Activated naive CD4-positive, alpha-beta T cell treated with anti-CD3 and anti-CD28 coated beads for 36 hours (primary cell): ENCODE measurements at regions not wholly inside any gene's neighbourhood (a gene's known extent, or its start where the extent isn't known, plus 50 kb on each side); places are given as distances from the start of the nearest gene placed in this dataset.
"Not testable (repeated sequence)": the region's sequence is repeated elsewhere in the genome, so short reads cannot be mapped to it uniquely, and the experiment has no call there.

Experiments used
- CTCF ChIA-PET: fragments of 350-600 bp; sonication (Branson Sonifier 250); formaldehyde crosslinking; loops from one replicate; lab custom pipeline; 2021; ENCODE audit warnings: antibody characterized with exemption; lab: Charles Lee
- DNase-seq: peaks from one replicate; pipeline ENCODE4 v3.0.0-alpha.2; 2020
- H3K27ac Mint-ChIP-seq: one replicate; pipeline ENCODE4 v1.8.0; 2021; ENCODE audit warnings: mild to moderate bottlenecking, mixed read lengths
- H3K27me3 Mint-ChIP-seq: one replicate; pipeline ENCODE4 v1.8.0; 2021; ENCODE audit warnings: low read depth, mixed read lengths
- H3K36me3 Mint-ChIP-seq: one replicate; pipeline ENCODE4 v1.8.0; 2021; ENCODE audit warnings: low read depth, mixed read lengths
- H3K4me1 Mint-ChIP-seq: one replicate; pipeline ENCODE4 v1.8.0; 2021; ENCODE audit warnings: low read depth, mixed read lengths
- H3K4me3 Mint-ChIP-seq: one replicate; pipeline ENCODE4 v1.8.0; 2021; ENCODE audit warnings: mild to moderate bottlenecking, moderate library complexity, mixed read lengths
- H3K9me3 Mint-ChIP-seq: one replicate; pipeline ENCODE4 v1.8.0; 2021; ENCODE audit warnings: mixed read lengths
- intact Hi-C: fragments of 100-400 bp; cut with micrococcal nuclease; formaldehyde crosslinking; loops from one replicate; pipeline ENCODE4 v1.15.1; 2023

DNA sequence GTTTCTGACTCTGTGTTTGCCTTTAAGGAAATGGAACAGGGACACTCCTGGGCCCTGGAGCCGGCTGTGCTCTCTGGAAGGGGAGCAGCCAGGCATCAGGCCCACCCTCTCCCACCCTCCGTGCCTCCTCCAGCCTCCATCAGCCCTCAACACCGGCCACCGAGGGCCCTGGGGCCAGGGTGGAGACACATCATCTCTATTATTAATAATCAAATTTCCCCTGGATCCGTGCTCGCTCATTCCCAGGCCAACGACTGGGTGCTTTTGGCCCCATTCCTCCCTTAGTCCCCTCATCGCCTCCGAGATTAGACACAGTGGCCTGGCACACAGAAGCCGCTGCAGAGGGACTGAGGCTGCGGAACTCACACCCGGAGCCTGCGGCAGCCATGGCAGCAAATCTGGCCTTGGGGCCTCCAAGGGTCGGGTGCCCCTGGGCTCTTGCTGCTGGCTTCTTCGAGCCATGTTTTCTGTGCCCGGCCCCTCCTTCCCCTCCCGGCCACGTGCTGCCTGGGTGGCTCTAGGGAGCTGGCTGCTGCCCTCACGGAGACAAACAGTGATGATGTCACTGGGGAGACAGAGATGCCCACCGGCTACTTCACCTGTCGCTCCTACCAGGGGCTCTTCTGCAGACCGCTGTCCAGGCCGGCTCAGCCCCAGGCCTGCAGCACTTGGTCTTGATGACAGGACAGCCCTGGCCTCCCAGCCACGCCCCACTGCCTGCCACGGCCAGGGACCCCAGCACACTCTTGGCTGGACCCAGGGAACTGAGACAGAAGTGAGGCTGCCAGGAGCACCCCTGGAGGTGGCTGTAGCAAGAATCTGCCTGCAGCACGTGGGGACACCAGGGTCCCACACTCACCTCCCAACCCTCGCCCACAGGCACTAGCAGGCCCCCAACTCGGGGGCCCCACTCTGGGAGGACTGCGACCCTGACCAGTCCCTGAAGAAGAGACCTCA lies 76.6 kb upstream of the PPP1R26 start:
- no peak overlapping the region for H3K27ac Mint-ChIP-seq
- H3K9me3 Mint-ChIP-seq = no peaks in the 10 kb centered on the region
- CTCF ChIA-PET = no interaction called here
- no peaks in the 10 kb centered on the region for H3K4me1 Mint-ChIP-seq
- no peak overlapping the region for H3K4me3 Mint-ChIP-seq
- intact Hi-C loops = no loop called here
- peaks cover 8% of the 10 kb centered on the region for H3K27me3 Mint-ChIP-seq
- no peaks in the 10 kb centered on the region for H3K36me3 Mint-ChIP-seq
- DNase-seq = no peak

DNA sequence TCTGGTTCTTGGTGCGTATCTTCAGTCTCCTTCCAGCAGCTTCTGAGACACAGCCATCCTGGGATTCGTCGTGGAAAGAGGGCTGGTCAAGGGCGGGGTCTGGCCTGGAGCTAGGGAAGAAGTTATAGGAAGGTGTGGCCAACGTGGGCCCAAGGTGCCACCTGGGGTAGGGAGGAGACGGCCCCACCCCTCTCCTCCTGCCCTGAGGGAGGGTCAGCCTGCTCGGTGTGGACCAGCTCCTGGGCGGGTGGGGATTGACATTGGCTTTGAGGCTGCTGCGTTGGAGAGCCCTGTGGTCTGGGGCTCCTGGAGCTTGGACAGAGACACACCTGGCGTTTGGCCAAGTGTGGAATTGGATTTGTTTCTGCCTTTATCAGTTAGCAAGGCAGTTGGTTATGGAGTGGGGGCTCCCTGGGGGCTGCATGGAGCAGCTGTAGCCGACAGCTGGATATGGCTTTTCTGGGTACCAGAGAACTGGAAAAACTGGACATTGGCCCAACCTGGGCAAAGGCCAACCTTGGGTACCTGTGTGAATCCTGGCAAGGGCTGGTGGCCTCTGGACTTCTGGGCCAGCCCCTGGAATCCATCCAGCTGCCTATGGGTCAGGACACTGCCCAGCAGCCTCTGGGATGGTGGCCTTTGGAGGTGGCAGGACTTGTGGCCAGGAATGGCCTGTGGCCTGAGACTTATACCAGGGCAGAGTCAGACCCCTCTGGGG lies 75.7 kb upstream of the PPP1R26 start:
- DNase-seq = no peak
- H3K36me3 Mint-ChIP-seq = no peaks in the 10 kb centered on the region
- H3K27ac Mint-ChIP-seq = no peak overlapping the region
- intact Hi-C loops = no loop called here
- H3K9me3 Mint-ChIP-seq = no peaks in the 10 kb centered on the region
- peaks cover 8% of the 10 kb centered on the region for H3K27me3 Mint-ChIP-seq
- CTCF ChIA-PET = no interaction called here
- H3K4me3 Mint-ChIP-seq = no peak overlapping the region
- no peaks in the 10 kb centered on the region for H3K4me1 Mint-ChIP-seq

DNA sequence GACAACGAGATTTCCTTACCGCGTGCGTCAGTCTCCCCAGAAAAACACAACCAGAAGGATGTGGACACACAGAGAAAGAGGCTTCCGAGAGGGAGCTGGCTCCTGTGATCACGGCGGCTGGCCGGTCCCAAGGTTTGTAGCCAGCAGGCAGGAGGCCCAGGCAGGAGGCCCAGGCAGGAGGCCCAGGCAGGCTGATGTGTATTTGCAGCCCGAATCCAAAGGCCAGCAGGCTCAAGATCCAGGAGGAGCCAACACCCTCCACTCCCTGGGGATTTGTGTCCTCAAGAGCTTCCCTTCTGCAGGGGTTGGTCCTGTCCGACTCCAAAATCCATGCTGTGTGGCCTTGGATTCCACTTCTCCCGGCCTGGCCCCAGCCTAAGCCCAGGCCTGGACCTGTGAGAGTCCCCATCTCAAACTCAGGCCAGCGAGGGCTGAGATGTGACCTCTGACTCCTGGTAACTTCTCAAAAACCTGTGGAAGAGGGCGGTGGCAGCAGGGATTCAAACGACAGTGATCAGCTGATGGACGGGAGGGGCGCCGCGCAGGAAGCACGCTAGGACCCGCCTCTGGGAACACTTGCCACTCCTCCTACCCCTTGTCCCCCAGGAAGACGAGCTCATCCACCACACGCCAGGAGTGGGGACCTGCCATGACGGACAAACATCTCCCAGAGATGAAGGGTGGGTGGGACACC lies 75.0 kb upstream of the PPP1R26 start:
- CTCF ChIA-PET = no interaction called here
- no peak overlapping the region for H3K27ac Mint-ChIP-seq
- no peaks in the 10 kb centered on the region for H3K36me3 Mint-ChIP-seq
- no peaks in the 10 kb centered on the region for H3K9me3 Mint-ChIP-seq
- intact Hi-C loops = no loop called here
- peaks cover 8% of the 10 kb centered on the region for H3K27me3 Mint-ChIP-seq
- H3K4me1 Mint-ChIP-seq = no peaks in the 10 kb centered on the region
- H3K4me3 Mint-ChIP-seq = no peak overlapping the region
- DNase-seq = no peak

DNA sequence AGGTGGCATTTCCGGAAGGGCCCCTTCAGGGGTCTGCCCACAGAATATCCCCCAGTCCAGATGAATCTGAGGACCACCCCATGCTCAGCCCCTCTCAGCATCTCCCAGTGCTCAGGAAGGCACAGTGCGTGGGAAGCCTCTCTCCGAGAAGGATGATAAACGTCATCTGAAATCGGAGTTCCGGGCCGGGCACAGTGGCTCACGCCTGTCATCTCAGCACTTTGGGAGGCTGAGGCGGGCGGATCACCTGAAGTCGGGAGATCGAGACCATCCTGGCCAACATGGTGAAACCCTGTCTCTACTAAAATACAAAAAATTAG lies 74.5 kb upstream of the PPP1R26 start:
- H3K9me3 Mint-ChIP-seq, CTCF ChIA-PET: not testable (repeated sequence)

DNA sequence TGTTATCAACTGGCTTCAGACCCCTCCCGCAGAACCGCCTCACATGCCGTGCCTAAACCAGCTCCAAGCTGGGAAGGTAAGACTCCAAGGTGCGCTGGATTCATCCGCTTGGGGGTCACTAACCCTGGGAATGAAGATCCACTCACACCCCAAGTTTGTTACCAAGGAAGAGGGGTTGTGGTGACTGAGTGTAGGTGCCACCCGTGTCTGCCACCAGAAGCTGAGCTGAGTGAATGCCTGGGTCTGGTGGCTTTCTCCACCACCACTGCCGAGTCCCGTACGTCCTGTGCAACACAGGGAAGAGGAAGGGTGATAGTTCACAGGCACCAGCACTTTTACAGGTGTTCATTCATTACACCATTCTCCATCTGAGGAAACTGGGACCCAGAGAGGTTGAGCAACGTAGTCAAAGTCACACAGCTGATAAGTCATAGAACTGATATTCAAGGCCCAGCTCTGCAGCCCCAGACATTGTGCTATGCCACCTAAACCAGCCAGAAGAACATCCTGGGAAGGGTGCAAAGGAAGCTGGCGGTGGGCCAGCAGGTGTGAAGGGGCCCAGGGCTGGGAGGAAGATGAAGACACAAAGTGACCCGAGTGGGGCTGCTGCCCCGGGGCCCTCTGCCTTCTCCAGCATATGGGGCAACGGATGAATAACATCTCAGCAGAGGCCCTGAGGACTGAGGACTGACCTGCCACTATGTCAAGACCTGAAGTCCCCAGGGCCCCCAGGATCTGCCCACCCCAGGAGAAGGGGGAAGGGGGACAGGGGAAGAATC lies 70.9 kb upstream of the PPP1R26 start:
- H3K4me3 Mint-ChIP-seq = no peak overlapping the region
- intact Hi-C loops = no loop called here
- CTCF ChIA-PET = no interaction called here
- no peak for DNase-seq
- peaks cover 8% of the 10 kb centered on the region for H3K27me3 Mint-ChIP-seq
- H3K36me3 Mint-ChIP-seq = no peaks in the 10 kb centered on the region
- no peaks in the 10 kb centered on the region for H3K9me3 Mint-ChIP-seq
- no peak overlapping the region for H3K27ac Mint-ChIP-seq
- no peaks in the 10 kb centered on the region for H3K4me1 Mint-ChIP-seq

More for the DNA sequence above, 74.5 kb upstream of the PPP1R26 start:
- intact Hi-C loops, H3K27me3 Mint-ChIP-seq, H3K36me3 Mint-ChIP-seq, H3K27ac Mint-ChIP-seq, H3K4me1 Mint-ChIP-seq, DNase-seq, H3K4me3 Mint-ChIP-seq: not testable (repeated sequence)

DNA sequence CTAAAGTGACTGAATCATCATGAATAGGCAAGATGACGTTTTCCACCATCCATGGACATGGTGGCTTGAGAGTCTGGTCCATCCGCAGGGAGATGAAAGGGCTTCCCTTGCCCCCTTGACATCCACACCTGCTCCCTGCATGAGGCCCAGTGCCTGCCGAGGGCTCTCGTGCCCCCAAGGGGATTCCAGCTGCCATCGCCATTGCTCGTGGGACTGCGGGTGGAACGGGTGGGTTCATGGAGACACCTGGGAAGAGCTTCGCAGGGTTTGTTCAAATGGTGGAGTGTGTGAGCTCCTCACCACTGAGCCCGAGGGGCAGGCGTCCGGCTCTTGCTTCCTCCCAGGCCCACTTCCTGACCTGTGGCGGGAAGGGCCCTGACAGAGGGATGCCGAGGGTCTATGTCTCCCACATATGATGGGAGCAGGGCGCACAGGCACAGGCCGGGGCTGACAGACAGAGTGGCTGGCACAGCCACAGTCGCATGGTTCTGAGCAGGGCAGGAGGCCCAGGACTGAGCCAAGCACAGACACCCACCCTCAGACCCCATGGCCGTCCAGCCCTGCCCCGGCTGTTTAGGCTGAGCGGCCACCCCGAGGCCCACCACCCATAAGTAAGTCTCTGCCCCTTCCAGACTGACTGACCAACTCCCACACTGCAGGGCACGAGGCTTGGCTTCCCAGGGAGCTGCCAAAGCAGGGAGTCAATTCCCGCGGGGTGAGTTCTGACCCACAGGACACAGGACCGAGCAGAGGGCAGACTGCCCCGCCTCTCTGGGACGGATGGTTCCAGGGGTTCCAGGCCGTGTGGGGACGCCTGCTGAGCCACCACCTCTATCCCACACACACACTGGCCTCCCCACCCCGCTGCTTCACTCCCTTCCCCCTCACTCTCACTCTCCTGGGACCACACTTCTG lies 70.0 kb upstream of the PPP1R26 start:
- Mint-ChIP-seq H3K9me3 (no peaks in the 10 kb centered on the region), H3K27me3 (peaks cover 8% of the 10 kb centered on the region), H3K4me3 (no peak overlapping the region), H3K36me3 (no peaks in the 10 kb centered on the region), H3K4me1 (no peaks in the 10 kb centered on the region), H3K27ac (no peak overlapping the region)
- no peak for DNase-seq
- intact Hi-C loops = no loop called here
- CTCF ChIA-PET = interaction anchor here (0.7 kb wide), 1 partner anchor 9 kb away, joined by 3 read pairs; no protein-coding TSS in a partner anchor

DNA sequence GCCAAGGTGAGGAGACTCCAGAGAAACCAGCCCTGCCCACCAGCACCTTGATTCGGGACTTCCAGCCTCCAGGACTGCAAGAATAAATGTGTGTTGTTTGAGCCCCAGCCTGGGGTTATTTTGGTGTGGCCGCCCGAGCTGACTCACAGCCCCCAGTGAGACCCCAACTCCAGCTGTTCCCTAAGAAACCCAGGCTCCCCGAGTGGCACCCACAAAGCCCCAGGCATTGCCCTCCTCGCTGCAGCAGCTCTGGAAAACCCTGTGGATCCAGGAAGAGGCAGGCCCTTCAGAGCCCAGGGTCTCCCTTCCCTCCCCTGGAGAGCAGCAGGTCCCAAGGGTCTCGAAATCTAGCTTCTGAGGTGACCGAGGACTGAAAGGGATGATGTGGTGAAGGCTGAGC lies 69.2 kb upstream of the PPP1R26 start:
- Mint-ChIP-seq H3K27me3 (peaks cover 8% of the 10 kb centered on the region), H3K9me3 (no peaks in the 10 kb centered on the region), H3K4me1 (no peaks in the 10 kb centered on the region), H3K4me3 (no peak overlapping the region), H3K36me3 (no peaks in the 10 kb centered on the region), H3K27ac (no peak overlapping the region)
- CTCF ChIA-PET = interaction anchor here (1.6 kb wide), 1 partner anchor 8 kb away, joined by 3 read pairs; no protein-coding TSS in a partner anchor
- intact Hi-C loops = no loop called here
- no peak for DNase-seq

DNA sequence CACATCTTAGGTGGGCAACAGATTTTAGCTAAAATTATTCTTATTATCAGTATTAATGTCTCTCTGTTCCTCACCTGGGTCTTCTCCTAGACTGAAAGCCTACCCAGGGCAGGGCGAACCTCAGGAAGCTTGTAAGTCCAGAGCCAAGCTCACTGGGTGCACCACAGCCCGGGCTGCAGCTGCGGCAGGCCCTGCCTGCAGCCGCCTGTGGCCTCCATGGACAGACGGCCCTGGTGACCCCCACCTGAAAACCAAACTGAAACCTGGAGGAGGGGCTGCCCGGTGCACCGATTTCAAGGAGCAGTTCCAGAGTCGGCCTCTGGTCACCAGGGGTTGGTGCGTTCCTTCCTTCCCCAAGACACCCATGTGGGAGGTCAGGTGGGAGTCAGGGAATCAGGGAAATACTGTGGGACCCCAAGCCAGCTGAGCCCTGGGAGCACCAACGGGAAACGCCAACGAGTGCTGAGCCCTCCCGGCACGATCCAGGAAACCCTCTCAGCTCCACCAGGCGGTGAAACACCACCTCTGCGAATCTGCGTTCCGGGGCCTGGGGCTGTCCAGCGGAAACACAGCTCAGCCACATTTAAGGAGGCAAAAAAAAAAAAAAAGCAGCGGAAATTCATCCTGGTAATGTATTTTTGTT lies 68.6 kb upstream of the PPP1R26 start:
- Mint-ChIP-seq H3K36me3 (no peaks in the 10 kb centered on the region), H3K27ac (no peak overlapping the region), H3K27me3 (peaks cover 8% of the 10 kb centered on the region), H3K4me3 (no peak overlapping the region), H3K9me3 (no peaks in the 10 kb centered on the region), H3K4me1 (no peaks in the 10 kb centered on the region)
- CTCF ChIA-PET = interaction anchor here (0.6 to 1.6 kb wide), 3 partner anchors 9 to 325 kb away, joined by 3 read pairs; no protein-coding TSS in a partner anchor
- intact Hi-C loops = no loop called here
- DNase-seq = no peak

DNA sequence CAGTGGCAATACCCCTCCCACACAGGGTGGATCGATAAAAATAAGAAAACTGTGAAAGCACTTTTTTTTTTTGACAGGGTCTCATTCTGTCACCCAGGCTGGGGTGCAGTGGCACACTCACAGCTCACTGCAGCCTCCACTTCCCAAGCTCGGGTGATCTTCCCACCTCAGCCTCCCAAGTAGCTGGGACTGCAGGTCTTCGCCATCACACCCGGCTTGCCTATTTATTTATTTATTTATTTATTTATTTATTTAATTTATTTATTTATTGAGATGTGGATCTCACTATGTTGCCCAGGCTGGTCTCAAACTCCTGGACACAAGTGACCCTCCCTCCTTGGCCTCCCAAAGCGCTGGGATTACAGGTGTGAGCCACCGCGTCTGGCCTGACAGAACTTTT lies 68.0 kb upstream of the PPP1R26 start:
- H3K4me1 Mint-ChIP-seq, H3K9me3 Mint-ChIP-seq, H3K4me3 Mint-ChIP-seq, H3K36me3 Mint-ChIP-seq, H3K27ac Mint-ChIP-seq, H3K27me3 Mint-ChIP-seq, DNase-seq: not testable (repeated sequence)
- intact Hi-C loops = loop anchor here (1.0 kb wide), 1 partner anchor 325 kb away; no protein-coding TSS in a partner anchor
- CTCF ChIA-PET = interaction anchor here (0.9 to 1.6 kb wide), 2 partner anchors 10 to 325 kb away, joined by 3 read pairs; no protein-coding TSS in a partner anchor

DNA sequence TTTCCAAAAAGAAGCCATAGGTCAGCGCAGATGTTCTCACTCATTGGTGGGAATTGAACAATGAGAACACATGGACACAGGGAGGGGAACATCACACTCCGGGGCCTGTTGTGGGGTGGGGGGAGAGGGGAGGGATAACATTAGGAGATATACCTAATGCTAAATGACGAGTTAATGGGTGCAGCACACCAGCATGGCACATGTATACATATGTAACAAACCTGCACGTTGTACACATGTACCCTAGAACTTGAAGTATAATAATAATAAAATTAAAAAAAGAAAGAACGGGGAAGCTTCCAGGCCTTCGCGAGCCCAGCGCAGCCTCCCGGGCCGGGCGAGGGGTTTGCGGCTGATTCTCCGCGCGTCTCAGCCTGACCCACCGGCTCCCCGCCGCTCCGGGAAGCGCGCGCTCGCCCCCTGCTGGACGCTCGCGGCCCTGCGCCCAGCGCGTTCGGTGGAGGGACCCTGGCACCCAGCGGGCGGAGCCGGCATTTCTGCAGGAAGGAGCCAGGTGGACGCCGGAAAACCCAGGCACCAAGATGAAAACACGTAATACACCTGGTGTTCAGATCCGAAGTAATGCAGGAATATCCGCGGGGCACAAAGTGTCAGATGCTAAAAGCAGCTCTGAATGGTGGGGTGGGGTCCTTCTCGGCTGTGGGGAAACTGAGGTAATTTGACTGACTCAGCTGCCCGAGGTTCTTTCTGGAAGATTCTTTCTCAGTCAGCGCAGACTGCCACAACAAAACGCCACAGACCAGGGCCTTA lies 67.1 kb upstream of the PPP1R26 start:
- CTCF ChIA-PET = interaction anchor here (0.7 to 1.3 kb wide), 3 partner anchors 119 to 192 kb away, joined by 3 to 4 read pairs (median 4); no protein-coding TSS in a partner anchor
- H3K27ac Mint-ChIP-seq, H3K27me3 Mint-ChIP-seq, H3K36me3 Mint-ChIP-seq, H3K4me1 Mint-ChIP-seq, H3K9me3 Mint-ChIP-seq, H3K4me3 Mint-ChIP-seq: not testable (repeated sequence)
- intact Hi-C loops = loop anchor here (1.0 kb wide), 1 partner anchor 326 kb away; no protein-coding TSS in a partner anchor
- peak; percentile 75 for DNase-seq
